ENCODE measurements at regions not wholly inside any gene's neighbourhood (a gene's known extent, or its start where the extent isn't known, plus 50 kb on each side); places are given as distances from the start of the nearest gene placed in this dataset.

- no peak for DNase-seq
Measured at GRCh38 chr10:78574547-78574946, 494.2 kb upstream of the ZMIZ1 start.

- DNase-seq, result no peak
Measured at GRCh38 chr10:78575400-78575799, 493.4 kb upstream of the ZMIZ1 start.

GRCh38 chr10:78576276-78576675, 492.5 kb upstream of the ZMIZ1 start:
- DNase-seq, result no peak

- no peak for DNase-seq
Measured at GRCh38 chr10:78577712-78578111, 491.1 kb upstream of the ZMIZ1 start.

GRCh38 chr10:78578929-78579328, 489.8 kb upstream of the ZMIZ1 start:
- DNase-seq, result no peak

GRCh38 chr10:78579576-78579975, 489.2 kb upstream of the ZMIZ1 start:
- DNase-seq, result no peak

- peak; percentile 79 for DNase-seq
Measured at GRCh38 chr10:78579995-78580394, 488.8 kb upstream of the ZMIZ1 start.

- DNase-seq, result no peak
Measured at GRCh38 chr10:78581133-78581694, 487.6 kb upstream of the ZMIZ1 start.

GRCh38 chr10:78582540-78582939, 486.2 kb upstream of the ZMIZ1 start:
- DNase-seq, result no peak

- DNase-seq, result no peak
Measured at GRCh38 chr10:78584266-78584665, 484.5 kb upstream of the ZMIZ1 start.

- no peak for DNase-seq
Measured at GRCh38 chr10:78584681-78585080, 484.1 kb upstream of the ZMIZ1 start.

- DNase-seq, result no peak
Measured at GRCh38 chr10:78585952-78586351, 482.8 kb upstream of the ZMIZ1 start.

- no peak for DNase-seq
Measured at GRCh38 chr10:78588194-78588811, 480.5 kb upstream of the ZMIZ1 start.

- DNase-seq, result no peak
Measured at GRCh38 chr10:78589687-78590086, 479.1 kb upstream of the ZMIZ1 start.

- no peak for DNase-seq
Measured at GRCh38 chr10:78591066-78591465, 477.7 kb upstream of the ZMIZ1 start.

- no peak for DNase-seq
Measured at GRCh38 chr10:78594559-78595268, 474.1 kb upstream of the ZMIZ1 start.

GRCh38 chr10:78595269-78595619, 473.5 kb upstream of the ZMIZ1 start:
- no peak for DNase-seq

- no peak for DNase-seq
Measured at GRCh38 chr10:78596556-78596955, 472.2 kb upstream of the ZMIZ1 start.

- no peak for DNase-seq
Measured at GRCh38 chr10:78597796-78598555, 470.8 kb upstream of the ZMIZ1 start.

- DNase-seq, result no peak
Measured at GRCh38 chr10:78599122-78599853, 469.5 kb upstream of the ZMIZ1 start.

- no peak for DNase-seq
Measured at GRCh38 chr10:78600121-78600665, 468.6 kb upstream of the ZMIZ1 start.

GRCh38 chr10:78600740-78601139, 468.0 kb upstream of the ZMIZ1 start:
- no peak for DNase-seq
